ENCODE measurements at regions not wholly inside any gene's neighbourhood (a gene's known extent, or its start where the extent isn't known, plus 50 kb on each side); places are given as distances from the start of the nearest gene placed in this dataset.
"Not testable (repeated sequence)": the region's sequence is repeated elsewhere in the genome, so short reads cannot be mapped to it uniquely, and the experiment has no call there.

GRCh38 chr12:47410383-47410782 lies 295.4 kb downstream of the RPAP3 start:
- DNase-seq (ENCODE audit: low read depth in 2 of 2), result no peak

GRCh38 chr12:47409310-47409987 lies 296.4 kb downstream of the RPAP3 start:
- no peak for DNase-seq (ENCODE audit: low read depth in 2 of 2)

- no peak for DNase-seq (ENCODE audit: low read depth in 2 of 2)
These were observed 297.5 kb downstream of the RPAP3 start for GRCh38 chr12:47408171-47408871.

- DNase-seq (ENCODE audit: low read depth in 2 of 2), result no peak
These were observed 298.2 kb downstream of the RPAP3 start for GRCh38 chr12:47407463-47408129.

- DNase-seq (ENCODE audit: low read depth in 2 of 2), result no peak
These were observed 302.1 kb downstream of the RPAP3 start for GRCh38 chr12:47403681-47404080.

GRCh38 chr12:47401196-47401595 lies 304.6 kb downstream of the RPAP3 start:
- not testable (repeated sequence) for DNase-seq (ENCODE audit: low read depth in 2 of 2)

- no peak for DNase-seq (ENCODE audit: low read depth in 2 of 2)
These were observed 305.6 kb downstream of the RPAP3 start for GRCh38 chr12:47400266-47400665.

GRCh38 chr12:47397664-47398281 lies 308.1 kb downstream of the RPAP3 start:
- no peak for DNase-seq (ENCODE audit: low read depth in 2 of 2)

- no peak for DNase-seq (ENCODE audit: low read depth in 2 of 2)
These were observed 308.7 kb downstream of the RPAP3 start for GRCh38 chr12:47396902-47397663.

- DNase-seq (ENCODE audit: low read depth in 2 of 2), result no peak
These were observed 311.8 kb downstream of the RPAP3 start for GRCh38 chr12:47394070-47394469.

GRCh38 chr12:47393403-47393790 lies 312.4 kb downstream of the RPAP3 start:
- no peak for DNase-seq (ENCODE audit: low read depth in 2 of 2)

- no peak for DNase-seq (ENCODE audit: low read depth in 2 of 2)
These were observed 311.8 kb upstream of the AMIGO2 start for GRCh38 chr12:47391566-47391965.

- no peak for DNase-seq (ENCODE audit: low read depth in 2 of 2)
These were observed 309.0 kb upstream of the AMIGO2 start for GRCh38 chr12:47388712-47389111.

GRCh38 chr12:47387994-47388393 lies 308.2 kb upstream of the AMIGO2 start:
- DNase-seq (ENCODE audit: low read depth in 2 of 2), result no peak

- DNase-seq (ENCODE audit: low read depth in 2 of 2), result no peak
These were observed 305.9 kb upstream of the AMIGO2 start for GRCh38 chr12:47385653-47386052.

- DNase-seq (ENCODE audit: low read depth in 2 of 2), result no peak
These were observed 304.2 kb upstream of the AMIGO2 start for GRCh38 chr12:47383942-47384341.

- DNase-seq (ENCODE audit: low read depth in 2 of 2), result no peak
These were observed 302.5 kb upstream of the AMIGO2 start for GRCh38 chr12:47382305-47382704.

GRCh38 chr12:47378907-47379306 lies 299.1 kb upstream of the AMIGO2 start:
- DNase-seq (ENCODE audit: low read depth in 2 of 2), result no peak

- DNase-seq (ENCODE audit: low read depth in 2 of 2), result no peak
These were observed 298.4 kb upstream of the AMIGO2 start for GRCh38 chr12:47378222-47378582.

GRCh38 chr12:47377414-47378221 lies 297.9 kb upstream of the AMIGO2 start:
- DNase-seq (ENCODE audit: low read depth in 2 of 2), result no peak

GRCh38 chr12:47376927-47377326 lies 297.2 kb upstream of the AMIGO2 start:
- no peak for DNase-seq (ENCODE audit: low read depth in 2 of 2)
